ENCODE measurements at regions not wholly inside any gene's neighbourhood (a gene's known extent, or its start where the extent isn't known, plus 50 kb on each side); places are given as distances from the start of the nearest gene placed in this dataset.
"Not testable (repeated sequence)": the region's sequence is repeated elsewhere in the genome, so short reads cannot be mapped to it uniquely, and the experiment has no call there.

DNA sequence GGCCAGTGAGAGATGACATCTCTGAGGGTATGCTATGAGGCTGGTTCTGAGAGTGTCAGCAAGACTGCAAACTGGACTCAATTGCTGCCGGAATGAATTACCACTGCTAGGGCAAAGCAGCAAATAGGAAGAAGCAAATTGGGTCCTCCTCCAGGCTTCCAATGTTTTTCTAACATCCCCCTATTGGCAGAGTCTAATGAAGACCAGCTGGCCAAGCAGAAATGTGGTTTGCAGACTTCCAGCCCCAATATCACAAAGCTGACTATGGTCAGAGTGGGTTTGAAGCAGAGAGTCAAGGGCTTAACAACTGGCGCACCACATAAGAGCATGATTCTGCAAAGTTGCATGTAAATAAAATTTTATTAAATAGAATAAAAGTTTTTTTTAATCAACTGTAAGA, 225.4 kb upstream of the GLRA2 start:
- Histone ChIP-seq H3K27ac (ENCODE audit: low read depth in 2 of 2, low read length in 1 of 2) (no peak overlapping the region), H3K9ac (no peak overlapping the region), H3K79me2 (ENCODE audit: insufficient read depth) (no peaks in the 10 kb centered on the region), H3K9me3 (no peaks in the 10 kb centered on the region), H3K27me3 (ENCODE audit: insufficient read depth) (no peaks in the 10 kb centered on the region), H3K4me3 (ENCODE audit: low read depth in 2 of 2, low read length in 1 of 2) (no peak overlapping the region), H3K4me1 (ENCODE audit: control insufficient read depth in 1 of 2, insufficient read depth in 2 of 2, low read depth in 1 of 2, low read length in 1 of 2) (no peaks in the 10 kb centered on the region), H3F3A (replicated peaks; ENCODE audit: insufficient read depth) (no peaks in the 10 kb centered on the region), H3K36me3 (replicated peaks in 1 of 2; ENCODE audit: control insufficient read depth in 1 of 2, insufficient read depth in 2 of 2, low read length in 1 of 2) (no peaks in the 10 kb centered on the region), H3K4me2 (no peak overlapping the region), H4K20me1 (ENCODE audit: insufficient read depth) (no peaks in the 10 kb centered on the region), H3K9me2 (no peaks in the 10 kb centered on the region), H2AFZ (ENCODE audit: low read depth) (no peak overlapping the region)
- CTCF ChIA-PET: no interaction called here
- no peak for DNase-seq
- POLR2A ChIA-PET: no interaction called here
- TF ChIP-seq SMC3 (IDR thresholded peaks at IDR 0.05; ENCODE audit: low read depth, low read length): no peak
- TF ChIP-seq CHD2 (IDR thresholded peaks at IDR 0.05; ENCODE audit: low read length, partially characterized antibody): no peak
- no peak for TF ChIP-seq ELF1 (IDR thresholded peaks at IDR 0.05)
- TF ChIP-seq RXRA (IDR thresholded peaks at IDR 0.05; ENCODE audit: borderline replicate concordance, low read depth): no peak
- TF ChIP-seq FOSL2 (IDR thresholded peaks at IDR 0.05; ENCODE audit: borderline replicate concordance, low read depth): no peak
- no peak for TF ChIP-seq RAD21 (IDR thresholded peaks at IDR 0.05; ENCODE audit: low read length)
- no peak for TF ChIP-seq EP300 (IDR thresholded peaks at IDR 0.05; ENCODE audit: borderline replicate concordance in 1 of 2, low read depth in 1 of 2, low read length in 1 of 2)
- no peak for TF ChIP-seq SIN3A (IDR thresholded peaks at IDR 0.05; ENCODE audit: borderline replicate concordance, low read depth, low read length)
- TF ChIP-seq GABPA (IDR thresholded peaks at IDR 0.05; ENCODE audit: low read depth): no peak
- no peak for TF ChIP-seq MAX (IDR thresholded peaks at IDR 0.05; ENCODE audit: low read depth)
- no peak for TF ChIP-seq JUND (IDR thresholded peaks at IDR 0.05)
- no peak for TF ChIP-seq FOXM1 (IDR thresholded peaks at IDR 0.05; ENCODE audit: low read depth)
- no peak for TF ChIP-seq USF2 (IDR thresholded peaks at IDR 0.05; ENCODE audit: borderline replicate concordance, low read depth, low read length)
- TF ChIP-seq NRF1 (IDR thresholded peaks at IDR 0.05; ENCODE audit: low read depth, low read length): no peak
- TF ChIP-seq, protein P1, sequence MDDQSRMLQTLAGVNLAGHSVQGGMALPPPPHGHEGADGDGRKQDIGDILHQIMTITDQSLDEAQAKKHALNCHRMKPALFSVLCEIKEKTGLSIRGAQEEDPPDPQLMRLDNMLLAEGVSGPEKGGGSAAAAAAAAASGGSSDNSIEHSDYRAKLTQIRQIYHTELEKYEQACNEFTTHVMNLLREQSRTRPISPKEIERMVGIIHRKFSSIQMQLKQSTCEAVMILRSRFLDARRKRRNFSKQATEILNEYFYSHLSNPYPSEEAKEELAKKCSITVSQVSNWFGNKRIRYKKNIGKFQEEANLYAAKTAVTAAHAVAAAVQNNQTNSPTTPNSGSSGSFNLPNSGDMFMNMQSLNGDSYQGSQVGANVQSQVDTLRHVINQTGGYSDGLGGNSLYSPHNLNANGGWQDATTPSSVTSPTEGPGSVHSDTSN (IDR thresholded peaks at IDR 0.05): no peak
- TF ChIP-seq MEF2A (IDR thresholded peaks at IDR 0.05; ENCODE audit: borderline replicate concordance, low read depth): no peak
- no peak for TF ChIP-seq USF1 (IDR thresholded peaks at IDR 0.05; ENCODE audit: borderline replicate concordance, low read depth)
- TF ChIP-seq FOXJ3 (CRISPR knock-in tag; IDR thresholded peaks at IDR 0.05): no peak
- TF ChIP-seq, protein P2, sequence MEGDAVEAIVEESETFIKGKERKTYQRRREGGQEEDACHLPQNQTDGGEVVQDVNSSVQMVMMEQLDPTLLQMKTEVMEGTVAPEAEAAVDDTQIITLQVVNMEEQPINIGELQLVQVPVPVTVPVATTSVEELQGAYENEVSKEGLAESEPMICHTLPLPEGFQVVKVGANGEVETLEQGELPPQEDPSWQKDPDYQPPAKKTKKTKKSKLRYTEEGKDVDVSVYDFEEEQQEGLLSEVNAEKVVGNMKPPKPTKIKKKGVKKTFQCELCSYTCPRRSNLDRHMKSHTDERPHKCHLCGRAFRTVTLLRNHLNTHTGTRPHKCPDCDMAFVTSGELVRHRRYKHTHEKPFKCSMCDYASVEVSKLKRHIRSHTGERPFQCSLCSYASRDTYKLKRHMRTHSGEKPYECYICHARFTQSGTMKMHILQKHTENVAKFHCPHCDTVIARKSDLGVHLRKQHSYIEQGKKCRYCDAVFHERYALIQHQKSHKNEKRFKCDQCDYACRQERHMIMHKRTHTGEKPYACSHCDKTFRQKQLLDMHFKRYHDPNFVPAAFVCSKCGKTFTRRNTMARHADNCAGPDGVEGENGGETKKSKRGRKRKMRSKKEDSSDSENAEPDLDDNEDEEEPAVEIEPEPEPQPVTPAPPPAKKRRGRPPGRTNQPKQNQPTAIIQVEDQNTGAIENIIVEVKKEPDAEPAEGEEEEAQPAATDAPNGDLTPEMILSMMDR (IDR thresholded peaks at IDR 0.05): no peak
- WGBS (ENCODE audit: low lambda C conversion rate): 12% methylated on average over 2 of the region's 2 CpGs

DNA sequence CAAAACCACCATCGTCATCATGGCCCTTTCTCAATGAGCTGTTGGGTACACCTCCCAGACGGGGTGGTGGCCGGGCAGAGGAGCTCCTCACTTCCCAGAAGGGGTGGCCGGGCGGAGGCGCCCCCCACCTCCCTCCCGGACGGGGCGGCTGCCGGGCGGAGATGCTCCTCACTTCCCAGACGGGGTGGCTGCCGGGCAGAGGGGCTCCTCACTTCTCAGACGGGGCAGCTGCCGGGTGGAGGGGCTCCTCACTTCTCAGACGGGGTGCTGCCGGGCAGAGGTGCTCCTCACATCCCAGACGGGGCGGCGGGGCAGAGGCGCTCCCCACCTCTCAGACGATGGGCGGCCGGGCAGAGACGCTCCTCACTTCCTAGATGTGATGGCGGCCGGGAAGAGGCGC, 226.8 kb upstream of the GLRA2 start:
- H3K27me3 ChIP-seq (ENCODE audit: insufficient read depth); H3K9ac ChIP-seq; POLR2A ChIA-PET; DNase-seq; H3K9me2 ChIP-seq; H3K9me3 ChIP-seq; H3K4me1 ChIP-seq (ENCODE audit: control insufficient read depth in 1 of 2, insufficient read depth in 2 of 2, low read depth in 1 of 2, low read length in 1 of 2); H3K36me3 ChIP-seq (replicated peaks in 1 of 2; ENCODE audit: control insufficient read depth in 1 of 2, insufficient read depth in 2 of 2, low read length in 1 of 2); H3K79me2 ChIP-seq (ENCODE audit: insufficient read depth); CTCF ChIA-PET; H4K20me1 ChIP-seq (ENCODE audit: insufficient read depth); H3K27ac ChIP-seq (ENCODE audit: low read depth in 2 of 2, low read length in 1 of 2); H3K4me3 ChIP-seq (ENCODE audit: low read depth in 2 of 2, low read length in 1 of 2); H2AFZ ChIP-seq (ENCODE audit: low read depth); H3K4me2 ChIP-seq; H3F3A ChIP-seq (replicated peaks; ENCODE audit: insufficient read depth): not testable (repeated sequence)
- 9% methylated on average over 8 of the region's 28 CpGs for WGBS (ENCODE audit: low lambda C conversion rate)

Measured in SK-N-SH (cell line).